BLaER1 (cell line): ENCODE measurements at regions not wholly inside any gene's neighbourhood (a gene's known extent, or its start where the extent isn't known, plus 50 kb on each side); places are given as distances from the start of the nearest gene placed in this dataset.

Experiments
- H3K27ac ChIP-seq: shearing (Covaris generic); formaldehyde crosslinking; 2 replicates; pipeline ENCODE4 v1.8.1; 2022
- H3K27me3 ChIP-seq: shearing (Covaris generic); formaldehyde crosslinking; 2 replicates; pipeline ENCODE4 v1.8.1; 2022
- H3K36me3 ChIP-seq: shearing (Covaris generic); formaldehyde crosslinking; 2 replicates; pipeline ENCODE4 v1.8.1; 2022
- H3K4me1 ChIP-seq: shearing (Covaris generic); formaldehyde crosslinking; 2 replicates; pipeline ENCODE4 v1.8.1; 2022
- H3K4me2 ChIP-seq: shearing (Covaris generic); formaldehyde crosslinking; 2 replicates; pipeline ENCODE4 v1.8.1; 2022
- H3K4me3 ChIP-seq: shearing (Covaris generic); formaldehyde crosslinking; 2 replicates; pipeline ENCODE4 v1.8.1; 2022
- H3K9ac ChIP-seq: shearing (Covaris generic); formaldehyde crosslinking; 2 replicates; pipeline ENCODE4 v1.8.1; 2022
- H3K9me3 ChIP-seq: shearing (Covaris generic); formaldehyde crosslinking; 2 replicates; pipeline ENCODE4 v1.8.1; 2022
- H4K20me1 ChIP-seq: shearing (Covaris generic); formaldehyde crosslinking; 2 replicates; pipeline ENCODE4 v1.8.1; 2022
- Cebpa-rat ChIP-seq: shearing (Covaris generic); IDR thresholded peaks from 2 replicates; pipeline ENCODE4 v1.8.1; 2022

DNA sequence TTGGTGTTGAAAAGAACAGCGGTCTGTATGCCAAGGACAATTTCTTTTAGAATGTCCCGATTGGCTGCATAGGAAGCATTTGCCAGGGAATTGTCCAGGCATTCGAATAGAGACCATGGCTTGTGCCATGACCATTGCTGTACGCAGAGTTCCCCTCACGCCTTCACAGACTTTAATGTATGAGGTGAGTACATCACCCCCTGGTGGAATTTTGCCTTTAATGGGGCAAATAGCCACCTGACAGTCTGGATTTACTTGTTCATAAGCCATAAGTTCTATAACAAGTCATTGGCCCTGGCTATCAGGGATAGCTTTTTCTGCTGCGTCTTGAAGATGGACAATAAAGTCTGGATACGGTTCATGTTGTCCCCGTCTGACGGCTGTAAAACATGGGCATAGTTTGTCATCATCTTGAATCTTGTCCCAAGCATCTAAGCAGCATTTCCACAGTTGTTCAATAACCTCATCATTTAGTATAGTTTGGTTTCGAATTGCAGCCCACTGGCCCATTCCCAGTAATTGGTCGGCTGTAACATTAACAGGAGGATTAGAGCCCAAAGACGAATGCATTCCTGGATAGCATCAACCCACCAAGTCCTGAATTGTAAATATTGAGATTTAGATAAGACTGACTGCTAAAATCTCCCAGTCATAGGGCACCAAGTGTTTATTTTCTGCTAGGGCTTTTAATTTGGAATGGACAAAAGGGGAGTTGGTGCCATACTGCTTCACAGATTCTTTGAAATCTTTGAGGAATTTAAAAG lies 67.7 kb upstream of the ARL4D start:
- Histone ChIP-seq H3K36me3 (no peaks in the 10 kb centered on the region), H3K27ac (no peak overlapping the region), H4K20me1 (no peaks in the 10 kb centered on the region), H3K9ac (no peak overlapping the region), H3K9me3 (no peaks in the 10 kb centered on the region), H3K27me3 (no peaks in the 10 kb centered on the region), H3K4me1 (peaks cover 24% of the 10 kb centered on the region), H3K4me2 (no peak overlapping the region), H3K4me3 (no peak overlapping the region)
- no peak for TF ChIP-seq Cebpa-rat

DNA sequence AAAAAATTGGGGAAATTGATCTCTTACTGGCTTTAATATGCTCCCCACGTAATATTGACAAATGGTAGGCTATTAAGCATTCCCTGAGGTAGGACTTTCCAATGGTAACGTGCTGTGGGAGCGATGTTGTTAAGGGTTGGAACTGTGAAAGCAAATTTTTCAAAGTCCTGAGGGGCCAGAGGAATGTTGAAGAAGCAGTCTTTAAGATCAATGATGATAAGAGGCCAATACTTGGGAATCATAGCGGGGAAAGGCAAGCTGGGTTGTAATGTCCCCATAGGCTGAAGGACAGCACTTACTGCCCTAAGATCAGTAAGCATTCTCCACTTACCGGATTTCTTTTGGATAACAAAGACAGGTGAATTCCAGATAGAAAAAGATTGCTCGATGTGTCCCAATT lies 69.6 kb upstream of the ARL4D start:
- no peaks in the 10 kb centered on the region for H3K36me3 ChIP-seq
- H3K4me1 ChIP-seq: peaks cover 27% of the 10 kb centered on the region
- H3K4me2 ChIP-seq: no peak overlapping the region
- H3K27me3 ChIP-seq: no peaks in the 10 kb centered on the region
- no peak for TF ChIP-seq Cebpa-rat
- no peak overlapping the region for H3K9ac ChIP-seq
- no peaks in the 10 kb centered on the region for H4K20me1 ChIP-seq
- no peak overlapping the region for H3K4me3 ChIP-seq
- H3K27ac ChIP-seq: no peak overlapping the region
- H3K9me3 ChIP-seq: no peaks in the 10 kb centered on the region

DNA sequence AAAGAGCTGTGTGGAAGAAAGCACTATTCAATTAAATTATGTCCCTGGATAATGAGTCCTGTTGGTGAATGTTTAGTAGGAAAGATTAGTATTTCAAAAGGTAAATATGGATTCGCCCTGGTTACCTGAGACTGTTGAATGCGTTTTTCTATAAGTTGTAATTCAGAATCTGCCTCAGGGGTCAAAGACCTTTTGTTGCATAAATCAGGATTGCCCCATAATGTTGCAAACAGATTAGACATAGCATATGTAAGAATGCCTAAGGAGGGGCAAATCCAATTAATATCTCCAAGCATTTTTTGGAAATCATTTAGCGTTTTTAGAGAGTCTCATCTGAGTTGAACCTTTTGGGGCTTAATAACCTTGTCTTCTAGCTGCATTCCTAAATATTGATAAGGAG lies 70.1 kb upstream of the ARL4D start:
- H3K4me1 ChIP-seq: peaks cover 27% of the 10 kb centered on the region
- no peaks in the 10 kb centered on the region for H3K36me3 ChIP-seq
- H3K9ac ChIP-seq: no peak overlapping the region
- H3K9me3 ChIP-seq: no peaks in the 10 kb centered on the region
- H3K27me3 ChIP-seq: no peaks in the 10 kb centered on the region
- no peak overlapping the region for H3K27ac ChIP-seq
- H4K20me1 ChIP-seq: no peaks in the 10 kb centered on the region
- no peak overlapping the region for H3K4me3 ChIP-seq
- no peak for TF ChIP-seq Cebpa-rat
- H3K4me2 ChIP-seq: no peak overlapping the region

DNA sequence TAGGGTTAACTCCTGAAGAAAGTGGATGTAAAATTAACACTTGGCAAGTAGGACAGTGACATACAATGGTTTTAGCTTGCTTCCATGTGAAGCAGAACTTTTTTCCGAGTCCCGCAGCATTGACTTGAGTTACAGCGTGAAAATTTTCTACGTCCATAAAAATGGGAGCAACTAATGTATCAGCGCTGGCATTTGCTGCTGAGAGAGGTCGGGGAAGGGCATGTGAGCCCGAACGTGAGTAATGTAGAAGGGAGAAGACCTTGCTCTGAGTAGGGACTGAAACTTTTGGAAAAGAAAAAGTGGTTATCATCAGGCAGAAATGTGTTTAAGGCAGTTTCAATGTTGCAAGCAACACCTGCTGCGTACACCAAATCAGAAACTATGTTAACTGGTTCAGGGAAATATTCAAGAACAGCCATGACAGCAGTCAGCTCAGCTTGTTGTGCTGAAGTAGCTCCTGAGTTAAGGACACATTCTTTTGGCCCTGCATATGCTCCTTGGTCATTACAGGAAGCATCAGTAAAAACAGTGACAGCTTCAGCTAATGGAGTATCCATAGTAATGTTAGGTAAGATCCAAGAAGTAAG lies 70.9 kb upstream of the ARL4D start:
- Histone ChIP-seq H3K9me3 (no peaks in the 10 kb centered on the region), H3K4me2 (no peak overlapping the region), H3K36me3 (no peaks in the 10 kb centered on the region), H3K4me3 (no peak overlapping the region), H3K27ac (no peak overlapping the region), H3K27me3 (no peaks in the 10 kb centered on the region), H3K4me1 (peaks cover 21% of the 10 kb centered on the region), H3K9ac (peak overlapping the region; percentile 4; the same call in 1 of the 2 replicates), H4K20me1 (no peaks in the 10 kb centered on the region)
- TF ChIP-seq Cebpa-rat: no peak

DNA sequence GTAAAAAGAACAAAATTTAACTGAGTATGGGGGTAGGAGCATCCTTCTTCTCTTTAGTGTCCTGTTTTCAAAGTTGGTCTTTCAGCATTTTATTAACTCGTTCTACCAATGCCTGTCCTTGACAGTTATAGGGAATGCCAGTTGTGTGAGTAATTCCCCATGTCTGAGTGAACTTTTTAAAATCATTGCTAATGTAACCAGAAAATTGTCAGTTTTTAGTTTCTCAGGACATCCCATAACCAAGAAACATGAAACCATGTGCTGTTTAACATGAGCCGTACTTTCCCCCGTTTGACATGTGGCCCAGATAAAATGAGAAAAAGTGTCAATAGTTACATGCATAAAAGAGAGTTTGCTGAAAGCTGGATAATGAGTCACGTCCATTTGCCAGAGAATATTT lies 71.4 kb upstream of the ARL4D start:
- Histone ChIP-seq H4K20me1 (no peaks in the 10 kb centered on the region), H3K9me3 (no peaks in the 10 kb centered on the region), H3K4me1 (peaks cover 21% of the 10 kb centered on the region), H3K4me2 (no peak overlapping the region), H3K27me3 (no peaks in the 10 kb centered on the region), H3K9ac (peak overlapping the region; percentile 28; the same call in 1 of the 2 replicates), H3K36me3 (no peaks in the 10 kb centered on the region), H3K27ac (no peak overlapping the region), H3K4me3 (no peak overlapping the region)
- no peak for TF ChIP-seq Cebpa-rat

DNA sequence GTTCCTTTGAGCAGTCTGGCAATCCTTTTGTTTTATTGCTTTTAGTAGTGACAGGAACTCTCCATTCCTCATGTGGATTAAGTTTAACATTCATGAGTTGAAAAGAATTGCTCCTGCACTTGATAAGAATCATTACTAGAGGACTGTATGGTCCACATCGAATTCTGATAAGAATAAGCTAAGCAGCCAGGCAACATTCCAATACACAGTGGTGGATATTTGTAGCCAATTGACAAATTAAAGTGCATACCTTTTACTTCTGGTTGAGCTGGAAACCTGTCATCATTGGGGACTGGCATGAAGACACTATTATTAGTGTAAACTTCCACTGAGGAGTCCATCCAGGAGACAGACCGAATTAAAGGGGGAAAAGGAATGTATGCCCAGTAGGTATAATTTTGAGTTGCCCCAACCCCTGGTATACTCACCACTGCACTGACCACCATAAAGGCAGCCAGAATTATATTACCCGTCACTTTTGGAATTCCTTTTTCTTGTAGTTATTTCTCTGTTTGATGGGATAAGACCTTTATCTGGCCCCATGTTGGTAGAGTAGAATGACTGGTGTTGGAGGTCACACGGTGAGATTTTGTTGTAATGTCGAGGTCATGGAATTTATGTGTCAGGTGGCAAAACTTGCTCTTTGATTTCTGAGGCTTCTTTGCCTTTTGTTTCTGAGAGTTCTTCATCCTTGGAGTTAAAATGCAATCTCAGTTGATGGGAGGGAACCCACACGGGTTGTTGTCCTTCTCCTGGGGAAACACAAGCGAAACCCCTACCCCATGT lies 72.1 kb upstream of the ARL4D start:
- Histone ChIP-seq H3K9ac (no peak overlapping the region), H3K4me2 (no peak overlapping the region), H3K27ac (no peak overlapping the region), H3K4me1 (peaks cover 21% of the 10 kb centered on the region), H3K9me3 (no peaks in the 10 kb centered on the region), H3K36me3 (no peaks in the 10 kb centered on the region), H3K27me3 (no peaks in the 10 kb centered on the region), H4K20me1 (no peaks in the 10 kb centered on the region), H3K4me3 (no peak overlapping the region)
- TF ChIP-seq Cebpa-rat: no peak

DNA sequence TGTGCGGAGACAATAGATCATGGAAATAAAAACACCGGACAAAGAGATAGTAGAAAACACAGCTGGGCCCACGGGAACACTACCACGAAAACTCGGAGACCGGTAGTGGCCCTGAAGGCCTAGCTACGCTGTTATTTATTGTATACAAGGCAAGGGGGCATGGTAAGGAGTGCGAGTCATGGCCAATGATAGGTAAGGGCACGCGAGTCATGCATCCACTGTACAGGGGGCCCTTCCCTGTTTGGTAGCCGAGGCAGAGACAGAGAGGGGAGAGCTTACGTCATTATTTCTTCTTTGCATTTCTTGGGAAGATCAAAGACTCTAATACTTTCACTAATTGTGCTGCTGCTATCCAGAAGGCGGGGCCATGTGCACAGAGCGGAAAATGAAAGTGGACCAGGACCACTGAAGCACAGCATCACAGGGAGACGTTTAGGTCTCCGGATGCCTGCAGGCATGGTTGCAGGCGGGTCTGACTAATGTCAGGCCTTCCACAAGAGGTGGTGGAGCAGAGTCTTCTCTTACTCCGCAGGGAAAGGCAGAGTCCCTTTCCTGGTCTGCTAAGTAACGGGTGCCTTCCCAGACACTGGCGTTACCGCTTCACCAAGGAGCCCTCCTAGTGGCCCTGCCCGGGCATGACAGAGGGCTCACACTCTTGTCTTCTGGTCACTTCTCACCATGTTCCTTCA lies 74.4 kb upstream of the ARL4D start:
- H3K9me3 ChIP-seq: peaks cover 15% of the 10 kb centered on the region
- no peak for TF ChIP-seq Cebpa-rat
- H4K20me1 ChIP-seq: no peaks in the 10 kb centered on the region
- peak overlapping the region; percentile 79 for H3K4me2 ChIP-seq
- H3K27me3 ChIP-seq: no peaks in the 10 kb centered on the region
- peaks cover 21% of the 10 kb centered on the region for H3K4me1 ChIP-seq
- H3K36me3 ChIP-seq: peaks cover 6% of the 10 kb centered on the region
- peak overlapping the region; percentile 76 for H3K27ac ChIP-seq
- H3K4me3 ChIP-seq: peak overlapping the region; percentile 50
- H3K9ac ChIP-seq: peak overlapping the region; percentile 53

DNA sequence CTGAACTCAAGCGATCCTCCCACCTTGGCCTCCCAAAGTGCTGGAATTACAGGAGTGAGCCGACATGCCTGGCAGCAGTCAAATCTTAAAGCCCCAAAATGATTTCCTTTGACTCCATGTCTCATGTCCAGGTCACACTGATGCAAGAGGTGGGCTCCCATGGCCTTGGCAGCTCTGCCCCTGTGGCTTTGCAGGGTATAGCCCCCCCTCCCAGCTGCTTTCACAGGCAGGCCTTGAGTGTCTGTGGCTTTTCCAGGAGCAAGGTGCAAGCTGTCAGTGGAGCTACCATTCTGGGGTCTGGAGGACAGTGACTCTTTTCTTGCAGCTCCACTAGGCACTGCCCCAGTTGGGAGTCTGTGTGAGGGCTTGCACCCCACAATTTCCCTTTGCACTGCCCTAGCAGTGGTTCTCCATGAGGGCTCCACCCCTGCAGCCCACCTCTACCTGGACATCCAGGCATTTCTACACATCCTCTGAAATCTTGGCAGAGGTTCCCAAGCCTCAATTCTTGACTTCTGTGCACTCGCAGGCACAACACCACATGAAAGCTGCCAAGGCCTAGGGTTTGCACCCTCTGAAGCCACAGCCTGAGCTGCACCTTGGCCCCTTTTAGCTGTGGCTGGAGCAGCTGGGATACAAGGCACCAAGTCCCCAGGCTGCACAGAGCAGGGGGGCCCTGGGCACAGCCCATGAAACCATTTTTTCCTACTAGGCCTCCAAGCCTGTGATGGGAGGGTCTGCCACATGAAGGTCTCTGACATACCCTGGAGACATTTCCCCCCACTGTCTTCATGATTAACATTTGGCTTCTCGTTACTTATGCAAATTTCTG lies 79.3 kb upstream of the ARL4D start:
- H3K27me3 ChIP-seq: no peaks in the 10 kb centered on the region
- peaks cover 11% of the 10 kb centered on the region for H3K4me1 ChIP-seq
- no peak overlapping the region for H3K9ac ChIP-seq
- H3K9me3 ChIP-seq: peaks cover 25% of the 10 kb centered on the region
- H3K4me3 ChIP-seq: 0 out of 2 replicates have a peak overlapping the region, but pooled peaks have one; percentile 1
- no peak overlapping the region for H3K27ac ChIP-seq
- H3K36me3 ChIP-seq: peaks cover 9% of the 10 kb centered on the region
- no peaks in the 10 kb centered on the region for H4K20me1 ChIP-seq
- no peak overlapping the region for H3K4me2 ChIP-seq
- TF ChIP-seq Cebpa-rat: no peak
